Tibial nerve (tissue), 4 donors: ENCODE measurements at regions not wholly inside any gene's neighbourhood (a gene's known extent, or its start where the extent isn't known, plus 50 kb on each side); places are given as distances from the start of the nearest gene placed in this dataset.

Experiments used
- CTCF ChIP-seq, 5 experiments: fragments of 200-600 bp in 3 of 5; fragments of 450-650 bp in 2 of 5; sonication (generic) in 3 of 5; IDR thresholded peaks; one replicate each; pipeline ENCODE4 v1.5.1; 2016 to 2019; ENCODE audit warnings: antibody characterized with exemption in 5 of 5, mild to moderate bottlenecking in 3 of 5, moderate library complexity in 2 of 5
- EP300 ChIP-seq, 2 donors: sonication (generic); formaldehyde crosslinking; IDR thresholded peaks; one replicate each; pipeline ENCODE4 v1.6.1; 2017; ENCODE audit warnings: antibody characterized with exemption in 2 of 2, mild to moderate bottlenecking in 1 of 2
- POLR2A ChIP-seq, 2 donors: fragments of 450-650 bp; IDR thresholded peaks; one replicate each; pipeline ENCODE4 v1.6.1; 2017; ENCODE audit warnings: antibody characterized with exemption in 2 of 2, mild to moderate bottlenecking in 2 of 2, moderate library complexity in 2 of 2

- TF ChIP-seq CTCF (IDR thresholded peaks at IDR 0.05) (no peak), POLR2A (IDR thresholded peaks at IDR 0.05) (no peak), EP300 (IDR thresholded peaks at IDR 0.05) (no peak)
Observed at GRCh38 chr20:3314391-3314790, 75.4 kb upstream of the SLC4A11 start.
